GM21515 (cell line): ENCODE measurements at regions not wholly inside any gene's neighbourhood (a gene's known extent, or its start where the extent isn't known, plus 50 kb on each side); places are given as distances from the start of the nearest gene placed in this dataset.
A peak's percentile ranks its signal among the peaks of the same experiment; 100 is the strongest.

Experiments
- ATAC-seq: cut with Tn5 transposase; IDR thresholded peaks from one replicate; pipeline ENCODE4 v1.9.1; 2021; ENCODE audit not compliant: unreplicated experiment

- no peak for ATAC-seq
Observed at GRCh38 chr2:144285324-144285723, 234.6 kb downstream of the ZEB2 start.

- ATAC-seq: no peak
Observed at GRCh38 chr2:144281476-144281875, 238.4 kb downstream of the ZEB2 start.

DNA sequence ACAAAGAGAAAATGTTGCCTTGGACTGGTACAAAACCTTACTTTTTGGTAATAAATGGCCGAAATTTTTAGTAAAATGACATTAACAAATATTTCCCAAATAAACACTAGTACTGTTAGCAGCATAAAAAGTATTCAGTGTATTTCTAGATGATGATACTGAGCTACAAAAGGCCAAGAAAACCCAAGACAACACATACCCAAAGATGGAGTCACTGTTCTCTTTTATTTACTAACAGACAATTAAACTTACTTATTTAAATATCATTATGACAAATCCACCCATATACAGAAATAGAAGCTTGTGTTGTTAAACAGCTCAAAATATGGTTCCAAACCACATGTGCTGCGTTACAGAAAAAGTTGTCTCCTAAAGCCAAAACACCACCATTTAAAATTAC is 239.9 kb downstream of the ZEB2 start:
- no peak for ATAC-seq

GRCh38 chr2:144279165-144279564 is 240.8 kb downstream of the ZEB2 start:
- ATAC-seq: no peak

GRCh38 chr2:144277622-144278354 is 242.1 kb downstream of the ZEB2 start:
- no peak for ATAC-seq

DNA sequence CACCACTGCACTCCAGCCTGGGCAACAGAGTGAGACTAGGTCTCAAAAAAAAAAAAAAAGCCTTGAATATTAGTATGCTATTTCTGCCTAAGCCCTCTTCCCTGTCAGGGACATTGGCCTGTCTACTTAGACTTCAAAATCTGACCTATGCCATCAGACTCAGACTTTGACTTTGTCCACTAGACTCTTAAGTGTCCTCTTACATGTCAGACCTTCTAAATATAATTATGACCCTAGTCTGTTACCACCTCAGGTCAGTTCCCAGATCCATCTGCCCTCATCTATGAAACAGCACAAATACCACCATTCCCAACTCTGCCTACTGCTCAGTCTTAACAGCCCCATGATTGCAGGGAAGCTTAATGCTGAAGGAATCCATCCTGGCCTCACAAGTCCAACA is 244.6 kb downstream of the ZEB2 start:
- no peak for ATAC-seq

- ATAC-seq: no peak
Observed at GRCh38 chr2:144274131-144274530, 245.8 kb downstream of the ZEB2 start.

- no peak for ATAC-seq
Observed at GRCh38 chr2:144270951-144271350, 249.0 kb downstream of the ZEB2 start.

- no peak for ATAC-seq
Observed at GRCh38 chr2:144268036-144268678, 251.8 kb downstream of the ZEB2 start.

DNA sequence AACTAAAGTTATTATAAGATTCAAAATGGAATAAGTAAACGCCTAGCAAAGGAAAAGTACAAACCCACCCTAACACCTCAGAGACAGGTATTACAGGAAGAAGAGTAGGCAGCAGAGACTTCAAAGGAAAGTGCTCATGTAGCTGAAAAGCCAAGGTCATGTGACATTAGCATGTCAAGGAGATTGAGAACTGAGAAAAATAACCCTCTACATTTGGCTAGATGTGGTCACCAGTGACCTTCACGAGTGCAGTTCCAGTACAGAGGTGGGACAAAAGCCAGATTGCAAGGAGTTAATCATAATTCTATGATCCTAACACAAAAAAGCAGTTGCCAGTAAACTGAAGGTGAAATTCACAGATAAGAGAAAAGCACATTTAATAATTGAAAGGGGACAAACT is 252.7 kb downstream of the ZEB2 start:
- peak; percentile 85 for ATAC-seq

DNA sequence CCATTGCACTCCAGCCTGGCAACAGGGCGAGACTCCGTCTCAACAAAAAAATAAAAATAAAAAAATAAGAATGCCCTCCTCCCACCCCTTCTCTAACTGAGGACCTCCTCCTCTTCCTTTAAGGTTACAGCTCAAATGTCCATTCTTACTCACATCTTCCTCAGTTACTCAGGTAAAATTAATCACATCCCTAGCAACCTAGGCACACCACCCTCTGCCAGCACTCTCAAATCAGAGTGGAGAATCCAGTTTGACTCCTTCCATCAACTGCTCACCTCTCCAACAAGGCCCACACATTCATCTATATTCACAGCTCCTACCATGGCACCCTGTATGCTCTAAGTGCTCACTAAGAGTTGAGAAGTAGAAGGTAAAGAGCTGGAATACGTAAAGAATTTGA is 254.3 kb downstream of the ZEB2 start:
- no peak for ATAC-seq

DNA sequence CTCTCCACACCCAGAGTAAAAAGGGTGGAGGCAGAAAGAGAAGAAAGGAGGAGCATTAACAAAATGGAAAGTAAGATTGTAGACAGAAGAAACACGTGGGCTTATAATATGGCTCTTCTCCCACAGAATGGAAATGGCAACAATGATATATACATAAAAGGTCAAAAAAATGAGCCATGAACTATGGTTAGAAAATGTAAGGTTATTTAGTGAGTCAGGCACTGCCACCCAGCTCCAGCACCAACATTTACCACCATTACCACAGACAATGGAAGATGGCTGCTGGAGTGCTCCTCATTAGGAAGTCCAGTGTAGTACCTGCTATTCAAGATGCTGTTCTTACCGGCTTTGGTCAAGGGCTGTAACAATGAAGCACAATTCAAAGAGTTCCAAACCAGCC is 258.0 kb downstream of the ZEB2 start:
- ATAC-seq: no peak

DNA sequence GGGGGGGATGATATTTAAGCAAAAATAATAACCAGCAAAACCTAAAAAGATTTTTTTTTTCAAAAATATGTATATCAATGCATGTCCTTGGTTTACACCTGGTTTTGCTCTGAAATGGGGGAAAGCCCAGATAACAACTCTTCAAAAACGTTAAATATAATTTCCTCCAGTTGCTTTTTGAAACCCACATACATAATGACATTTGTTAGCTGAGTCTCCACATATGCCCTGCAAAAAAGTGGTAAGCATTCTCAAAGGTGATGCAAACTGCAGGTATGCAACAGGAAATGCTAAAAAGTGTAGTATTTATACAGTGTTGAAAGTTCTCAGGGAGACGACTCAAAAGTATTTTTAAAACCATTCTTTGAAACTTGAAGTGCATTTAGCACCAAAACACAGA is 258.6 kb downstream of the ZEB2 start:
- ATAC-seq: no peak

DNA sequence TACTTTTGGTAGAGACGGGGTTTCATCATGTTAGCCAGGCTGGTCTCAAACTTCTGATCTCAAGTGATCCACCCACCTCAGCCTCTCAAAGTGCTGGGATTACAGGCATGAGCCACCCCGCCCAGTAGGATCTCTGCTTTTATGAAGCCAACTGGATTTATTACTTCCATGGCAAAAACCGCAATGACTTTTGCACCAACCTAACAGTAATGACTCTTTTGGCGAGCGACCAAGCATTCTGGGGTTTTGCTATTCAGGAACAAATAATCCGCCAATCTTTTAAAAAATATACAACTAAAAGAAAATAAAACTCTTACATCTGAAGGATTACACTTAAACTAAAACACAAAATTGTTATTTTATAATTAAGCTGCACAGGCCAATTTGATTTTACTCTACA is 260.6 kb downstream of the ZEB2 start:
- no peak for ATAC-seq

DNA sequence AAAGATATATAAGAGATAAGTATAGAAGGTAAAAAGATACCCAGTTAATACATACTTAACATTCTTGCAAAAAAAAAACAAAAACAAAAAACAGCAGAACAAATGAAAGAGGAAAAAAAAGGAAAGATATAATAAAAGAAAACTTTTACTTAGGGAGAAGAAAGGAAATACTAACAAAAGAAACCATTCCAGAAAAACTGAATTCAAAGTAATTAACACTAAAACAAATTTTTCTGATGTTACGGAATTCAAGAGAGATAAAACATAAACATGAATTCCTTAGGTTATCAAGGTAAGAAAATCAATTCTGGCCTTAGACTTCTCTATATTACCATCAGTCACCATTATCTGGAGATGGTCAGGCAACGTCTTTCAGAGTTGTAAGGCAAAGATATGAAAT is 261.8 kb downstream of the ZEB2 start:
- ATAC-seq: no peak

DNA sequence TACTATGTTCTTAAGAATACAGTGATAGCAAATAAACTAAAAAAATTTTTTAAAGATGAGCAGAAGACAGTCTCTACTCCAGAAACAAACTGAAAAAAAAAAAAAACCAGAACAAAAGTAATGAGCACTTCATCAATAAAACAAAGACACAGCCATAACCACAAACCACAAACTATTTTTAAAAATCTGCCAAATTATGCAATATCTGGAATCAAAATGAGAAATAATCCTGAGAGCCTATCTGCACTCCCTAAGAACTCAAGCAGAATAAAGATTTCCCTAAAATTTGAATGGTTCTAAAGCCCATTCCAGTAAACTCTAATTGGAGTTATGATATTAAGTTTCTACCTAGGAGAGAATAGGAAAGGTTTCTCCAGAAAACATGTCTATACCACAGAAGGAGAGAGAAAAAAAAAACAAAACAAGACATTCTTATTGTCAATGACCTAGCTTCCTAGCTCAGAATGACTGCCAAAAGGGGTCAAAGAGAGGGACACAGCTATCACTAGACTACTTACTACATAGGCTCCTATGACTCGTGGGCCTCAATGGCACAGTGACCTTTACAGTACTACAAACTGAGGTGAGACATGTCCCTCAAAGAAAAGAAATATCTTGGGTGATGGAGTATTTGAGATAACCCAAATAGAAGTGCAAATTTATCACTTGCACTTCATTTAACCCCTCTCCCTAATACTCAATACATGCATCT is 262.8 kb downstream of the ZEB2 start:
- ATAC-seq: no peak

GRCh38 chr2:144254342-144255235 is 265.3 kb downstream of the ZEB2 start:
- ATAC-seq: no peak

DNA sequence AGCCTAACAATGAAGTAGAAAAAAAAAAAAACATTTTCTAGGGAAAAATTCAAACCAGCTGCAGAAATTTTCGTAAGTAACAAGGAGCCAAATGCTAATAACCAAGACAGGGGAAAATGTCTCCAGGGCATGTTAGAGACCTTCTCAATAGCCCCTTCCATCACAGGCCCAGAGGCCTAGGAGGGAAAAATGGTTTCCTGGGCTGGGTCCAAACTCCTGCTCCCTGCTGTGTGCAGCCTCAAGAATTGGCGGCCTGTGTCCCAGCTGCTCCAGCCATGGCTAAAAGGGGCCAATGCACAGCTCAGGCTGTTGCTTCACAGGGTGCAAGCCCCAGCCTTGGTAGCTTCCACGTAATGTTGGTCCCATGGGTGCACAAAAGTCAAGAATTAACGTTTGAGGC is 266.2 kb downstream of the ZEB2 start:
- ATAC-seq: no peak

GRCh38 chr2:144252694-144253093 is 267.2 kb downstream of the ZEB2 start:
- ATAC-seq: no peak

DNA sequence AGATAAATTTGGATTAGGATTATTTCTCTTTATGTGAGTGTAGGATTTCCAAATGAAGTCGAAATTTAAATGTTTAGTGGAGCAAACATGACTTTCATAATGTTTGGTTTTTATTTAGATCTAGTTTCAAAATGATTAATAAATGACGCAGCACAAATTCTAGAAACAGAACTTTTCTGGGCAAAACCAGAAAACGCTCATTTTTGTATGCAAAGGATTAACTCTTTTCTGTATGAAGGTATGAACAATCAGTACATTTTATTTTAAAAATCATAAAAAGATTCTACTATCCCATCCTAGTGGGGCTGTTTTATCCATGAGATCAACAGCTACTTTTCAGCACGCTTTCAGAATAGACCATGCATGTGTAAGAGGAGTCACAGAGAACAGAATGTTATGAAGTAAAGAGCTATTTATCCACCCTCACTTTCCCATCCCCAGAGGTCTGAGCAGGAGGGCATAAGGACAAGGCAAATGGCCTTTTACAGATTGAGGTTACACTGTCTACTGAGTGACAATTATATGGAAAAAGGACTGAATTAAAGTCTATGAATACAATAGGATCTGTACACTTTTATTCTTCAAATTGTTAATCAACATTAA is 270.8 kb downstream of the ZEB2 start:
- no peak for ATAC-seq
